Neutrophil (primary cell): ENCODE measurements at regions not wholly inside any gene's neighbourhood (a gene's known extent, or its start where the extent isn't known, plus 50 kb on each side); places are given as distances from the start of the nearest gene placed in this dataset.
"Not testable (repeated sequence)": the region's sequence is repeated elsewhere in the genome, so short reads cannot be mapped to it uniquely, and the experiment has no call there.

ENCODE experiments used
- H3K27ac ChIP-seq: fragments of 200-600 bp; sonication (generic); 2 replicates; pipeline ENCODE4 v1.5.1; 2016; ENCODE audit warnings: mild to moderate bottlenecking, moderate library complexity
- H3K27me3 ChIP-seq: fragments of 200-600 bp; sonication (generic); 2 replicates; pipeline ENCODE4 v1.6.0; 2016; ENCODE audit warnings: mild to moderate bottlenecking
- H3K36me3 ChIP-seq: fragments of 200-600 bp; sonication (generic); 2 replicates; pipeline ENCODE4 v1.5.1; 2017
- H3K4me1 ChIP-seq, 2 experiments: fragments of 200-600 bp in 1 of 2; sonication (generic) in 1 of 2; 1 replicate in 1 of 2; 2 replicates in 1 of 2; pipeline versions ENCODE4 v1.5.1 to v1.6.1; 2013 to 2016; ENCODE audit warnings: low read depth in 1 of 2, low read length in 1 of 2, mild to moderate bottlenecking in 1 of 2, moderate library complexity in 1 of 2; ENCODE audit not compliant: control insufficient read depth in 1 of 2, insufficient read depth in 1 of 2
- H3K4me3 ChIP-seq, 2 experiments: fragments of 200-600 bp in 1 of 2; sonication (generic) in 1 of 2; 1 replicate in 1 of 2; 2 replicates in 1 of 2; pipeline ENCODE4 v1.5.1; 2013 to 2016; ENCODE audit warnings: low read depth in 1 of 2, low read length in 1 of 2, mild to moderate bottlenecking in 1 of 2, moderate library complexity in 1 of 2
- H3K9me3 ChIP-seq: fragments of 200-600 bp; sonication (generic); 2 replicates; pipeline ENCODE4 v1.5.1; 2016
- TF ChIP-seq, protein P1 (sequence below): fragments of 200-600 bp; sonication (generic); IDR thresholded peaks from 2 replicates; pipeline ENCODE4 v1.5.1; 2016; ENCODE audit warnings: antibody characterized with exemption

DNA sequence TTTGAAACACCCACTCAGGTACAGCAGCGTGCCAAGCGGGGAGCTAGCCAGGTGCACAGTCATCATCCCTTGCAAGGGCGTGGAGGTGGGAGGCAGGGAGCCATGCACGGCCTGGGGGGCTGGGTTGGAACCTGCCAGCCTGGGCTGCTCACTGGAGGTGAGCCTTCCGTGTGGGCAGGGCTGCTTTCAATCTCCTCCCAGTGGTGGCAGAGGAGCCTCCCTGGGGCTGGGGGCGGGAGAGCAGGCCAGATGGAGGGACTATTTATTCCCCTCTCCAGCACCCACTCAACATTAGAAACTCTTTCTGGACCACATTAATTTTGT lies 90.3 kb downstream of the KATNIP start:
- H3K9me3 ChIP-seq = no peaks in the 10 kb centered on the region
- no peaks in the 10 kb centered on the region for H3K27me3 ChIP-seq
- no peak overlapping the region for H3K27ac ChIP-seq
- TF ChIP-seq, protein P1, sequence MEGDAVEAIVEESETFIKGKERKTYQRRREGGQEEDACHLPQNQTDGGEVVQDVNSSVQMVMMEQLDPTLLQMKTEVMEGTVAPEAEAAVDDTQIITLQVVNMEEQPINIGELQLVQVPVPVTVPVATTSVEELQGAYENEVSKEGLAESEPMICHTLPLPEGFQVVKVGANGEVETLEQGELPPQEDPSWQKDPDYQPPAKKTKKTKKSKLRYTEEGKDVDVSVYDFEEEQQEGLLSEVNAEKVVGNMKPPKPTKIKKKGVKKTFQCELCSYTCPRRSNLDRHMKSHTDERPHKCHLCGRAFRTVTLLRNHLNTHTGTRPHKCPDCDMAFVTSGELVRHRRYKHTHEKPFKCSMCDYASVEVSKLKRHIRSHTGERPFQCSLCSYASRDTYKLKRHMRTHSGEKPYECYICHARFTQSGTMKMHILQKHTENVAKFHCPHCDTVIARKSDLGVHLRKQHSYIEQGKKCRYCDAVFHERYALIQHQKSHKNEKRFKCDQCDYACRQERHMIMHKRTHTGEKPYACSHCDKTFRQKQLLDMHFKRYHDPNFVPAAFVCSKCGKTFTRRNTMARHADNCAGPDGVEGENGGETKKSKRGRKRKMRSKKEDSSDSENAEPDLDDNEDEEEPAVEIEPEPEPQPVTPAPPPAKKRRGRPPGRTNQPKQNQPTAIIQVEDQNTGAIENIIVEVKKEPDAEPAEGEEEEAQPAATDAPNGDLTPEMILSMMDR = no peak
- H3K4me3 ChIP-seq = no peak overlapping the region
- H3K4me1 ChIP-seq = peaks cover 5 to 6% of the 10 kb centered on the region in 2 experiments
- peaks cover 13% of the 10 kb centered on the region for H3K36me3 ChIP-seq

DNA sequence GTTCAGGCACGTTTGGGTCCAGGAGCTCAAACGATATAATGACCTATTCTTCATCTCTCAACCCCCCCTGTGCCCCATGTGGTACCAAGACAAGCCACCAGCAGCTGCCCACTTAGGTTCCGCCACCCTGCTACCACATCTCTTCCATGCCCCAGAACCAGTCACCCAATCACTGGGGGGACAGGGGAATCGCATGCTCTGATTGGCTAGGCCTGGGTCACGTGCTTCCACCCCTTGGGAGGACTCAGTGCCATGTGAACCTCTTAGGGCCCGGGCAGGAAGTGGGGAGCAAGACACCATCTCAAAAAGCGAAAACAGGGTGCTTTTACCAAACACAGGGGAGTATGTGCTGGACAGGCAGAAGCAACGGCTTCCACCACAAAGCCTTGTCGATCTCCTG lies 91.3 kb downstream of the KATNIP start:
- no peaks in the 10 kb centered on the region for H3K9me3 ChIP-seq
- TF ChIP-seq, protein P1 = no peak
- H3K27ac ChIP-seq = no peak overlapping the region
- no peak overlapping the region for H3K4me3 ChIP-seq
- peaks cover 7% of the 10 kb centered on the region in 2 experiments for H3K4me1 ChIP-seq
- H3K27me3 ChIP-seq = no peaks in the 10 kb centered on the region
- peaks cover 13% of the 10 kb centered on the region for H3K36me3 ChIP-seq

DNA sequence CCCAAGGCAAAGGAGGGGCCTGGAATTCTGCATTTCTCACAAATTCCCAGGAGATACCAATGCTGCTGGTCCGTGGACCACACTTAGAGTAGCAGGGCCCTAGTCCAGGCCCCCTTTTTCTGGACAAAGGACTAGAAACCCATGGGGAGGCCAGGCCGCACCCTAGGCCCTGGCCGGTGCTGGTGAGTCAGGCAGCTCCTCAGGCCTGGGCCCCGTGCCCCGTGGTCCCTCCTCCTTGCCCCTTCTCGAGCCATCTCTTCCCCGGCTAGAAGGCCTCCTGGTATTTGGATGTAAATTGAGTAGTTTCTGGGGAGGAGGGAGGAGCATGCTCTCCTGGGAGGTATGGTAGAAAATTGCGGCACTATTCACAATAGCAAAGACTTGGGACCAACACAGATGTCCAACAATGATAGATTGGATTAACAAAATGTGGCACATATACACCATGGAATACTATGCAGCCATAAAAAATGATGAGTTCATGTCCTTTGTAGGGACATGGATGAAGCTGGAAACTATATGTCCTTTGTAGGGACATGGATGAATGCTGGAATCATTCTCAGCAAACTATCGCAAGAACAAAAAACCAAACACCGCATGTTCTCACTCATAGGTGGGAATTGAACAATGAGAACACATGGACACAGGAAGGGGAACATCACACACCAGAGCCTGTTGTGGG lies 91.9 kb downstream of the KATNIP start:
- Histone ChIP-seq H3K36me3 (peaks cover 10% of the 10 kb centered on the region), H3K4me1 (peaks cover 13% of the 10 kb centered on the region in 2 experiments)
- H3K9me3 ChIP-seq, H3K4me3 ChIP-seq, H3K27ac ChIP-seq, H3K27me3 ChIP-seq: not testable (repeated sequence)

DNA sequence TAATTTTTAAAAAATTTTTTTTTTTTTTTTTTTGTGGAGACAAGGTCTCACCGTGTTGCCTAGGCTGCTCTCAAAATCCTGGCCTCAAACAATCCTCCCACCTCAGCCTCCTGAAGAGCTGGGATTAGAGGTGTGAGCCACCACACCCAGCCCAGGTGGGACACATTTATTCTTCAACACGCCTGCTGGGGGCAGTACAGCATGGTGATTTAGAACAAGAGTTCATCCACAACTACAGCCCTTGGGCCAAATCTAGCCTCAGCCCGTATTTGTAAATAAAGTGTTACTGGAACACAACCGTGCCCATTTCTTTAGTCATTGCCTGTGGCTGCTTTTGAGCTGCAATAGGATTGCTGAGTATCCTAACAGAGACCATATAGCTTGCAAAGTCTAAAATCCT lies 92.8 kb downstream of the KATNIP start:
- Histone ChIP-seq H3K27ac (no peak overlapping the region), H3K27me3 (no peaks in the 10 kb centered on the region), H3K4me3 (no peak overlapping the region), H3K36me3 (peaks cover 8% of the 10 kb centered on the region), H3K9me3 (no peaks in the 10 kb centered on the region), H3K4me1 (peaks cover 16 to 17% of the 10 kb centered on the region in 2 experiments)
- TF ChIP-seq, protein P1 = no peak

DNA sequence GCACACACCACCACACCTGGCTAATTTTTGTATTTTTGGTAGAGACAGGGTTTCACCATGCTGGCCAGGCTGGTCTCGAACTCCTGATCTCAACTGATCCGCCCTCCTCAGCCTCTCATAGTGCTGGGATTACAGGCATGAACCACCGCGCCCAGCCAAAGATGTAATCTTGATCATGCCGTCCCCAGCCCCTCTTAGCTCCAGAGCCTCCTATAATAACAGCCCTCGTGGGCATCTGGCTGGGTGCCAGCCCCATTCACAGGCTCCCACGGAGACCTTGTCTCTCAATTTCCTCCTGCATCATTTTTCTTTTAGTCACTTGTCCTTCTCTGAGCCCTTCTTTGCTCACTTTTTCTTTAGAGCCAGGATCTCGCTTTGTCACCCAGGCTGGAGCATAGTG lies 94.2 kb downstream of the KATNIP start:
- TF ChIP-seq, protein P1 = no peak
- H3K27ac ChIP-seq = no peak overlapping the region

DNA sequence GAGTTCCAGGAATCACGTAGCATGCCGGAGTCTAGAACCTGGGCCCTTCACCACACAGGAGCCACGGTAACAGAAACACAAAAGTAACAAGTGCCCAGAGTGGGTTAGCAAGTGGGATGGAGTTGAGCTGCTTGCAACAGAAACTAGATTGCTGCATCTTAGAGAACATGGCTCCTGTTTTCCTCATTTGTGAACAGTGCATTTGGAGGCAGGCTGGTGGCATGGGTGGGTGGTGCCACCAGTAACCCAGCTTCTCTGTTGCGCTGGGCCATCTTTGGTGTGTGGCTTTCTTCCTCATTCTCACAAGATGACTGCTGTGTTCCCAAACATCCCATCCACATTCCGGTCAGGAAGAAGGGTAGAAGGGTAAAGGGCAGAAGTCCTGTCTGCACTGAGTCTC lies 95.5 kb downstream of the KATNIP start:
- peaks cover 14% of the 10 kb centered on the region for H3K36me3 ChIP-seq
- TF ChIP-seq, protein P1 = no peak
- peaks cover 20 to 24% of the 10 kb centered on the region in 2 experiments for H3K4me1 ChIP-seq
- no peak overlapping the region for H3K27ac ChIP-seq
- H3K27me3 ChIP-seq = no peaks in the 10 kb centered on the region
- H3K4me3 ChIP-seq = no peak overlapping the region
- no peaks in the 10 kb centered on the region for H3K9me3 ChIP-seq

More for the DNA sequence above, 94.2 kb downstream of the KATNIP start:
- Histone ChIP-seq H3K4me1 (peaks cover 16 to 17% of the 10 kb centered on the region in 2 experiments), H3K9me3 (no peaks in the 10 kb centered on the region), H3K36me3 (peaks cover 13% of the 10 kb centered on the region), H3K4me3 (no peak overlapping the region), H3K27me3 (no peaks in the 10 kb centered on the region)
